Left lung (tissue), 4 donors: ENCODE measurements at regions not wholly inside any gene's neighbourhood (a gene's known extent, or its start where the extent isn't known, plus 50 kb on each side); places are given as distances from the start of the nearest gene placed in this dataset.

Source experiments
- ATAC-seq: fragments of 200-7000 bp; cut with Tn5 transposase; one replicate; pipeline ENCODE4 v1.9.1; 2020; ENCODE audit warnings: moderate library complexity
- DNase-seq, 4 donors: peaks; one replicate each; pipeline ENCODE4 v3.0.0-alpha.2; 2013 to 2020
- H3K27ac ChIP-seq, 2 donors: fragments of 200-600 bp; sonication (generic) in 1 of 2; one replicate each; pipeline versions ENCODE4 v1.5.0 to v1.8.0; 2020 to 2021
- H3K27me3 ChIP-seq, 2 donors: fragments of 200-600 bp; sonication (generic) in 1 of 2; one replicate each; pipeline versions ENCODE4 v1.5.0 to v1.8.0; 2020 to 2021
- H3K36me3 ChIP-seq, 2 donors: fragments of 200-600 bp; sonication (generic) in 1 of 2; one replicate each; pipeline versions ENCODE4 v1.5.0 to v1.8.0; 2020 to 2021
- H3K4me1 ChIP-seq, 2 donors: fragments of 200-600 bp; one replicate each; pipeline ENCODE4 v1.8.0; 2021
- H3K4me3 ChIP-seq, 2 donors: fragments of 200-600 bp; sonication (generic) in 1 of 2; one replicate each; pipeline versions ENCODE4 v1.5.0 to v1.8.0; 2020 to 2021; ENCODE audit warnings: mild to moderate bottlenecking in 1 of 2
- H3K9me3 ChIP-seq, 2 donors: fragments of 200-600 bp; sonication (generic) in 1 of 2; one replicate each; pipeline versions ENCODE4 v1.5.0 to v1.8.0; 2020 to 2021
- intact Hi-C, 2 donors: fragments of 100-400 bp; cut with DNase I; formaldehyde crosslinking; loops; one replicate each; pipeline versions ENCODE4 v1.11.2 to v1.14.2; 2022
- TF ChIP-seq, protein P1 (sequence below), 2 donors: fragments of 200-600 bp; sonication (generic) in 1 of 2; IDR thresholded peaks; one replicate each; pipeline versions ENCODE4 v1.5.0 to v1.8.0; 2021; ENCODE audit warnings: antibody characterized with exemption in 2 of 2
- donor health status: DM: no; HTN: yes; CAD: no.
- donor health status: DM: no; HTN: no; CAD: no.

- TF ChIP-seq, protein P1, sequence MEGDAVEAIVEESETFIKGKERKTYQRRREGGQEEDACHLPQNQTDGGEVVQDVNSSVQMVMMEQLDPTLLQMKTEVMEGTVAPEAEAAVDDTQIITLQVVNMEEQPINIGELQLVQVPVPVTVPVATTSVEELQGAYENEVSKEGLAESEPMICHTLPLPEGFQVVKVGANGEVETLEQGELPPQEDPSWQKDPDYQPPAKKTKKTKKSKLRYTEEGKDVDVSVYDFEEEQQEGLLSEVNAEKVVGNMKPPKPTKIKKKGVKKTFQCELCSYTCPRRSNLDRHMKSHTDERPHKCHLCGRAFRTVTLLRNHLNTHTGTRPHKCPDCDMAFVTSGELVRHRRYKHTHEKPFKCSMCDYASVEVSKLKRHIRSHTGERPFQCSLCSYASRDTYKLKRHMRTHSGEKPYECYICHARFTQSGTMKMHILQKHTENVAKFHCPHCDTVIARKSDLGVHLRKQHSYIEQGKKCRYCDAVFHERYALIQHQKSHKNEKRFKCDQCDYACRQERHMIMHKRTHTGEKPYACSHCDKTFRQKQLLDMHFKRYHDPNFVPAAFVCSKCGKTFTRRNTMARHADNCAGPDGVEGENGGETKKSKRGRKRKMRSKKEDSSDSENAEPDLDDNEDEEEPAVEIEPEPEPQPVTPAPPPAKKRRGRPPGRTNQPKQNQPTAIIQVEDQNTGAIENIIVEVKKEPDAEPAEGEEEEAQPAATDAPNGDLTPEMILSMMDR (IDR thresholded peaks at IDR 0.05), result no peak
- Histone ChIP-seq H3K4me1 (no peaks in the 10 kb centered on the region), H3K27me3 (no peaks in the 10 kb centered on the region), H3K4me3 (no peak overlapping the region), H3K36me3 (no peaks in the 10 kb centered on the region), H3K27ac (no peak overlapping the region), H3K9me3 (peaks cover 0 to 12% of the 10 kb centered on the region in 2 donors)
- DNase-seq (no peak), ATAC-seq (no peak)
- intact Hi-C loops, result loop anchor here in 1 of 2 donors (10.0 kb wide), 1 partner anchor 205 kb away; the partner anchor contains the start of gene MKLN1
Observed at GRCh38 chr7:131119381-131119780, 208.3 kb upstream of the MKLN1 start.

- Histone ChIP-seq H3K4me1 (no peaks in the 10 kb centered on the region), H3K36me3 (no peaks in the 10 kb centered on the region), H3K27ac (no peak overlapping the region), H3K27me3 (no peaks in the 10 kb centered on the region), H3K9me3 (peaks cover 0 to 12% of the 10 kb centered on the region in 2 donors), H3K4me3 (no peak overlapping the region)
- TF ChIP-seq, protein P1 (IDR thresholded peaks at IDR 0.05), result no peak
- no peak for ATAC-seq
- intact Hi-C loops, result no loop called here
- no peak for DNase-seq
Observed at GRCh38 chr7:131122394-131122793, 205.3 kb upstream of the MKLN1 start.

GRCh38 chr7:131124001-131124629, 203.6 kb upstream of the MKLN1 start:
- intact Hi-C loops, result no loop called here
- TF ChIP-seq, protein P1 (IDR thresholded peaks at IDR 0.05), result no peak
- ATAC-seq (no peak), DNase-seq (no peak)
- Histone ChIP-seq H3K36me3 (no peaks in the 10 kb centered on the region), H3K27me3 (no peaks in the 10 kb centered on the region), H3K27ac (no peak overlapping the region), H3K4me3 (no peak overlapping the region), H3K4me1 (no peaks in the 10 kb centered on the region), H3K9me3 (peaks cover 0 to 5% of the 10 kb centered on the region in 2 donors)

- ATAC-seq, result no peak
- TF ChIP-seq, protein P1 (IDR thresholded peaks at IDR 0.05), result no peak
- Histone ChIP-seq H3K9me3 (no peaks in the 10 kb centered on the region), H3K36me3 (no peaks in the 10 kb centered on the region), H3K4me1 (no peaks in the 10 kb centered on the region), H3K4me3 (no peak overlapping the region), H3K27me3 (no peaks in the 10 kb centered on the region), H3K27ac (no peak overlapping the region)
- intact Hi-C loops, result no loop called here
- DNase-seq, result no peak
Observed at GRCh38 chr7:131124867-131125266, 202.8 kb upstream of the MKLN1 start.

- Histone ChIP-seq H3K4me3 (no peak overlapping the region), H3K9me3 (no peaks in the 10 kb centered on the region), H3K36me3 (no peaks in the 10 kb centered on the region), H3K27me3 (no peaks in the 10 kb centered on the region), H3K27ac (no peak overlapping the region), H3K4me1 (no peaks in the 10 kb centered on the region)
- ATAC-seq (no peak), DNase-seq (no peak)
- intact Hi-C loops, result no loop called here
- TF ChIP-seq, protein P1 (IDR thresholded peaks at IDR 0.05), result no peak
Observed at GRCh38 chr7:131130324-131130723, 197.4 kb upstream of the MKLN1 start.
